Kidney (tissue), 13 donors: ENCODE measurements at regions not wholly inside any gene's neighbourhood (a gene's known extent, or its start where the extent isn't known, plus 50 kb on each side); places are given as distances from the start of the nearest gene placed in this dataset.
A peak's percentile ranks its signal among the peaks of the same experiment; 100 is the strongest.

ENCODE experiments used
- DNase-seq, 5 donors: peaks; one replicate each; pipeline ENCODE4 v3.0.0-alpha.2; 2013 to 2020
- FAIRE-seq: peaks from 2 replicates; lab custom pipeline; 2012; peaks lifted over from hg19 to GRCh38; lab: Jason Lieb, UNC
- H3K27ac ChIP-seq, 2 donors: one replicate each; pipeline ENCODE4 v1.7.0; 2013; ENCODE audit warnings: low read depth in 2 of 2, low read length in 2 of 2, inconsistent platforms in 1 of 2
- H3K27me3 ChIP-seq: one replicate; pipeline ENCODE4 v1.7.1; 2013; ENCODE audit warnings: low read length, inconsistent platforms; ENCODE audit not compliant: control insufficient read depth, insufficient read depth
- H3K36me3 ChIP-seq, 3 donors: one replicate each; pipeline versions ENCODE4 v1.7.0 to v1.7.1; 2013; ENCODE audit warnings: low read length in 3 of 3, control low read depth in 1 of 3, inconsistent platforms in 1 of 3; ENCODE audit not compliant: insufficient read depth in 3 of 3, control insufficient read depth in 2 of 3
- H3K4me1 ChIP-seq, 3 donors: one replicate each; pipeline versions ENCODE4 v1.7.0 to v1.7.1; 2013; ENCODE audit warnings: low read length in 3 of 3, inconsistent platforms in 1 of 3, low read depth in 1 of 3; ENCODE audit not compliant: control insufficient read depth in 2 of 3, insufficient read depth in 2 of 3
- H3K4me3 ChIP-seq, 3 donors: one replicate each; pipeline versions ENCODE4 v1.7.0 to v1.8.1; 2013; ENCODE audit warnings: low read length in 3 of 3, control low read depth in 1 of 3, inconsistent platforms in 1 of 3
- H3K9ac ChIP-seq, 3 donors: one replicate each; pipeline versions ENCODE4 v1.7.0 to v1.7.1; 2013; ENCODE audit warnings: low read length in 3 of 3, control low read depth in 1 of 3, inconsistent platforms in 1 of 3
- H3K9me3 ChIP-seq, 3 donors: one replicate each; pipeline versions ENCODE4 v1.7.0 to v1.7.1; 2013; ENCODE audit warnings: low read length in 3 of 3, control low read depth in 1 of 3, inconsistent platforms in 1 of 3; ENCODE audit not compliant: control insufficient read depth in 2 of 3, insufficient read depth in 1 of 3
- intact Hi-C: fragments of 100-400 bp; cut with DNase I; formaldehyde crosslinking; loops from one replicate; pipeline ENCODE4 v1.11.1; 2022
- TF ChIP-seq, protein P1 (sequence below): IDR thresholded peaks from 3 replicates; pipeline ENCODE4 v1.5.1; 2012; ENCODE audit warnings: mild to moderate bottlenecking, moderate library complexity, borderline replicate concordance; ENCODE audit not compliant: insufficient read depth; ENCODE audit errors: extremely low read depth
- donor health status: control.
- donor health status: control.
- donor health status: control.
- donor health status: control.
- donor health status: control.
- donor health status: DM: yes; HTN: yes; CAD: no.
- donor health status: Normal renal cell carcinoma (clear cell type).

DNA sequence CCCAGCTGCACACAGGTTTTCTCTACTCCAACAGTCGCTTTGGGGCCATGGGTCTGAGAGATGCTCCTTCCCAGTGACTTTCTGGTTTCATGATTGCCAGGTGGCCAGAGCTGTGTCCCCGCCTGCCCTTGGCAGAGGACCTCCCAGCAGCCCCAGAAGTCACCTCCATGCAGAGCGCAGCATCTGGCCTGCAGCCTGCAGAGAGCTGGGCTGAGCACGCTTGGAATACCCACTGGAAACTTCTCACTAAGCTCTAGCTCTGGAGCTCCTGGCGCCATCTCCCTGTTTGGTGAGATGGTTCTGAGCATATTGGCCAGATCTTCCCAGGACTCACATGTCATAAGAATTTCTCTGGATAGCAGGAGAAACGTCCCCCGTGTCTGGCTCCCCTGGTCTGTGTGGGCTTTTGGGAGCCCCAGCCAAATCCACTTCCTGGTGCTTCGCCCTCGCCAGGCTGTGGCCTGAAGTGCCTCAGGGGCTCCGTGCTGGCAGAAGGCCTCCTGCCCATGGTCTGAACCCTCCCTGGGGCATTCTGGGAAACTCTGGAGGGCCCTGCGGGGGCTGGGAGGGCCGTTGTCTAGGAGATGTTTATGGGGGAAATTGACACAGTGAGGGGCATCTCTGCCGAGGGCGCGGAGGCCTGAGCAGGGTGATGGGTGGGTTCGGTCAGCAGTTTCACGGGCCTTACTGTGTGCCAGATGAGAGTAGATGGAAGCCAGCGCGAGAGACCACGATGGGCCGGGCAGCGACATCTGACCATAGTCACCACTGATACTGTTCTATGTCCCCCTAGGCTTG is 73.2 kb upstream of the CIBAR2 start:
- Histone ChIP-seq H3K9me3 (peaks cover 0 to 10% (median 0%) of the 10 kb centered on the region in 3 donors), H3K27ac (no peak overlapping the region), H3K4me3 (no peak overlapping the region), H3K9ac (no peak overlapping the region), H3K27me3 (no peaks in the 10 kb centered on the region), H3K4me1 (peaks cover 0 to 2% (median 0%) of the 10 kb centered on the region in 3 donors), H3K36me3 (peaks cover 0 to 3% (median 0%) of the 10 kb centered on the region in 3 donors)
- intact Hi-C loops: no loop called here
- TF ChIP-seq, protein P1, sequence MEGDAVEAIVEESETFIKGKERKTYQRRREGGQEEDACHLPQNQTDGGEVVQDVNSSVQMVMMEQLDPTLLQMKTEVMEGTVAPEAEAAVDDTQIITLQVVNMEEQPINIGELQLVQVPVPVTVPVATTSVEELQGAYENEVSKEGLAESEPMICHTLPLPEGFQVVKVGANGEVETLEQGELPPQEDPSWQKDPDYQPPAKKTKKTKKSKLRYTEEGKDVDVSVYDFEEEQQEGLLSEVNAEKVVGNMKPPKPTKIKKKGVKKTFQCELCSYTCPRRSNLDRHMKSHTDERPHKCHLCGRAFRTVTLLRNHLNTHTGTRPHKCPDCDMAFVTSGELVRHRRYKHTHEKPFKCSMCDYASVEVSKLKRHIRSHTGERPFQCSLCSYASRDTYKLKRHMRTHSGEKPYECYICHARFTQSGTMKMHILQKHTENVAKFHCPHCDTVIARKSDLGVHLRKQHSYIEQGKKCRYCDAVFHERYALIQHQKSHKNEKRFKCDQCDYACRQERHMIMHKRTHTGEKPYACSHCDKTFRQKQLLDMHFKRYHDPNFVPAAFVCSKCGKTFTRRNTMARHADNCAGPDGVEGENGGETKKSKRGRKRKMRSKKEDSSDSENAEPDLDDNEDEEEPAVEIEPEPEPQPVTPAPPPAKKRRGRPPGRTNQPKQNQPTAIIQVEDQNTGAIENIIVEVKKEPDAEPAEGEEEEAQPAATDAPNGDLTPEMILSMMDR: no peak
- FAIRE-seq (no peak), DNase-seq (no peak)

DNA sequence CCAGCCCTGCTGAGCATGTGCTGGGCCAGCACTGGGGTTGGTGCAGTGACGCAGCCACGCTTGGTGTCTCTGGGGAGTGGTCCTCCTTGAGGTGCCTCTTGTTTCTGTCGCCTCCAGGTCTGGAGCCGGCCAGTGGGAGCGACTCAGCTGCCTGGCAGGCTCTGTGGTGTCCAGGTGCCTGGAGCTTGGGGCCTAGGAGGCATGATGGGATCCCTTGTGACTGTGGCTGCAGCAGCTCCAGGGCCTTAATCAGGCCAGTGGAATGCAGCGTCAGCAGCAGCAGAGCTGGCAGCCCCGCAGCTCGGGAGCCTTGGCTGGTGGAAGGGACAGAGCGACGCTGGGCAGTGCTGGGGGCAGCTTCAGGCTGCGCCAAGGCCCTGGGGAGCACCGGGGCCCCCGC is 74.7 kb upstream of the CIBAR2 start:
- intact Hi-C loops: no loop called here
- DNase-seq (peak in 2 of 5 donors; percentile 42 to 54), FAIRE-seq (no peak)
- H3K4me1 ChIP-seq: peaks cover 0 to 2% (median 0%) of the 10 kb centered on the region in 3 donors
- H3K4me3 ChIP-seq: no peak overlapping the region
- H3K36me3 ChIP-seq: peaks cover 0 to 3% (median 0%) of the 10 kb centered on the region in 3 donors
- peaks cover 0 to 10% (median 0%) of the 10 kb centered on the region in 3 donors for H3K9me3 ChIP-seq
- TF ChIP-seq, protein P1: no peak
- H3K9ac ChIP-seq: no peak overlapping the region
- H3K27me3 ChIP-seq: no peaks in the 10 kb centered on the region
- H3K27ac ChIP-seq: no peak overlapping the region

DNA sequence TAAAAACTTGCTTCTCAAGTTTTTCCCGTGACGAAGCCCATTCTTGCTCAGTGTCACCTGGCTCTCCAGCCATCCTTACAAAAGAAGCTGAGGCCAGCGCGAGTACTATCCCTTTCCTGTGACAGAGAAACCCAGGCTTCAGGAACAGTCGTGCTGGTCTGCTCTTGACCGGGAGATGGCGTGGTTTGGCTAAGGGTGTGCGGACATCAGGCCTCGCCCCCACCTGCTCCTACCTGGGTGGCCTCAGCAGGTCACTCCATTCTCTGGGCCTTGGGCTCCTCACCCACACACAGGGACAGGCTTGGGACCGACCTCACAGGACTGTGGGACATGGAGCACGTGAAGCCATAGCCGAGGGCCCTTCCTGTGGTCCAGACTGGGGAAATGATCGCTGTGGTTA is 75.2 kb upstream of the CIBAR2 start:
- H3K36me3 ChIP-seq: peaks cover 0 to 3% (median 0%) of the 10 kb centered on the region in 3 donors
- TF ChIP-seq, protein P1: no peak
- intact Hi-C loops: no loop called here
- peaks cover 0 to 2% (median 0%) of the 10 kb centered on the region in 3 donors for H3K4me1 ChIP-seq
- H3K9me3 ChIP-seq: peaks cover 0 to 10% (median 0%) of the 10 kb centered on the region in 3 donors
- H3K27ac ChIP-seq: no peak overlapping the region
- no peak overlapping the region for H3K9ac ChIP-seq
- FAIRE-seq: no peak
- no peak for DNase-seq
- no peak overlapping the region for H3K4me3 ChIP-seq
- H3K27me3 ChIP-seq: no peaks in the 10 kb centered on the region
